ENCODE measurements at regions not wholly inside any gene's neighbourhood (a gene's known extent, or its start where the extent isn't known, plus 50 kb on each side); places are given as distances from the start of the nearest gene placed in this dataset.

DNA sequence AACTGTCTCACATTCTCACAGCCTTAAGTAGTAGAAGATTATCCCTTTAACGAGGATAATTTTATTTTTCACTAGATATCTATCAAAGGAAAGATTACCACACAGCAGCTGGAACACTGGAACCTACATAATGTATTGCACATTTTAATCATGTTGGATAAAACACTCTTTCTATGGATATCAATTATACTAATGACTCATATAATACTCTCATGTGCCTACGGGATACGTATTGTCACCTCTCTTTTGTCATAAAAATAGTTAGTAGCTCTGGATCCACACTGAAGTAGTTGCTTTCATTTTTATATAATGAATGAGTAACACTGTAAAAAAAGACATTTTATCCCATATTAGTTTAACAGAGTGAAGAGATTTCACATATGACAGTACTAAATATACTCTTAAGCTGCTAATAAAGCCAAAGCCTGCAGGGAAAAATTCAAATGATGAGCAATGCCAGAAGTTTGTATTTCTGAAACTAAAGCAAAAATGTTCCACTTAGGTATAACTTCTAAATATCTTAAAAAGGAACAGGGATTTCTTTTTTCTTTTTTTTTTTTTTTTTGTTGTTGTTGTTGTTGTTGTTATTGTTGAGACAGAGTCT, 408.7 kb upstream of the PKN2 start:
- DNase-seq, result no peak

GRCh38 chr1:88276163-88276562, 407.9 kb upstream of the PKN2 start:
- no peak for DNase-seq

- no peak for DNase-seq
Measured at GRCh38 chr1:88284066-88284465, 400.0 kb upstream of the PKN2 start.

DNA sequence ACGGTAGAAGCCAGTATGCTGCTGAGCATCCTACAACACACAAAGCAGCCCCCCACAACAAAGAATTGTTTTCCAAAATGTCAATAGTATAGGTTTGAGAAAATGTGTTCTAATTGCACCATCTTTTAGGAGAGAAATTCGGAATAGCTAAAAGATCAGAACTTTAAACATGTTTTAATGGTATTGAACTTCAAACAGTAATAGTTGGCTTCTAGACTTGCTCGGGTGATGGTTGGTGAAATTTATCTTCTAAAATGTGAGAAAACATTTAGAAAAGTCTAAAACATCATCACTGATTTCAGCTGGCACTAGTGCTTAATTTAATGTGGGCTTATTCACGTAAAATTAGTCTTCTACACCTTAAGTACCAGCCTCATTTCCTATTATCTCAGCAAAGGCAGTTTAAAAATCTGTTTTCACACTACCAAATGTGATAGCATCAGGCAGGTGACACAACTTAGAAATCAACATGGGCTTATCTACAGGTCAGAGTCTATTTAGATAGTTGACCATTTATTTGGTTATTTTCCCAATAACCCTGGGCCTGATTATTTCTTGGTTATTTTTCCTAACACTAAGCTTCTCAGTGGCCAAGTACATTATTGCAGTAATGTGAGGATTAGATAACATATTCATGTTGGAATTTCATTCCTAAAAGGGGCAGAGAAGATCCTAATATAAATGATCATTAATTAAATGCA, 399.3 kb upstream of the PKN2 start:
- no peak for DNase-seq

GRCh38 chr1:88286716-88287115, 397.4 kb upstream of the PKN2 start:
- DNase-seq, result no peak

DNA sequence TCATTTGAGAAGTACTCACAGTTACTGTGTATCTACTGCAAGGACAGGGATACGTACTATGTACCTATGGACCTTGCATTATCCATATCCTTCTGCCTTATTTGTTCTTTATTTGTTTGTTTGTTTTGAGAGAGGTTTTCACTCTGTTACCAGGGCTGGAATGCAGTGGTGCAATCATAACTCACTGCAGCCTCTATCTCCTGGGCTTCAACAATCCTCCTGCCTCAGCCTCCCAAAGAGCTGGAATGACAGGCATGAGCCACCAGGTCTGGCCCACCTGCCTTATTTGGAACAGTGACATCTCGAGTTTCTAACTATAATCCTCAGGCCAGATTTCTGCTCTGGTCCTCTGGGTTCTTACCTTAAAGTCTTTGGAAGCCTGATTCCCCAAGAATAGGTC, 395.5 kb upstream of the PKN2 start:
- DNase-seq, result no peak

DNA sequence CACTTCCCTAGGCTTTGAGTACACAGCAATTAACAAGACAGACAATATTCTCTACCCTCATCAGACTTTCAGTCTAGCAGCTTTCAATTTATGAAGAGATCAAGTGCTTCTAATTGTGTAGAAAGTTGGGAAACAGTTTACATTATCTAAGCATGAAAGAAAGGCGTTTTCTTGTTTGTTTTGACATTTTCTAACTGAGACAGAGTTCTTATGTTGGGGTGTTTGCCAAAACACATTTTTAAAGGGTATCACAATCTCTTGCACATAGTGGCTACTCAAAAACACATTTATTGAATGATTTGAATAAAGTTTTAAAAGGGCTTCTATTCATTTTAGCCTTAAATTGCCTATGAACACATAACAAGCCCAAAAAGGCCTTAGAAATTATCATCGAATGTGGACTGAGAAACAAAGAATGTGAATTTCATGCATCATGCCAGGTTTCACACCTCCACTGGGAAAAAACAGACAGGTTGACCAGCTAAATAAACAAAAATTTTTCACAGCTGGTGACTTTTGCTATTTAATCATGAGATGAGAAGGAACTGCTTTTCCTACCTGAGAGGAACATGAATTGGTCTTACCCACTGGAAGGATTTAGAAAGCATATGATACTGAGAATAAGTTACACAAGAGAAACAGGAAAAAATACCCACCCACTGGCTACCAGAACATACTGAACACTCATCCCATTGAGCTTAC, 394.5 kb upstream of the PKN2 start:
- no peak for DNase-seq

DNA sequence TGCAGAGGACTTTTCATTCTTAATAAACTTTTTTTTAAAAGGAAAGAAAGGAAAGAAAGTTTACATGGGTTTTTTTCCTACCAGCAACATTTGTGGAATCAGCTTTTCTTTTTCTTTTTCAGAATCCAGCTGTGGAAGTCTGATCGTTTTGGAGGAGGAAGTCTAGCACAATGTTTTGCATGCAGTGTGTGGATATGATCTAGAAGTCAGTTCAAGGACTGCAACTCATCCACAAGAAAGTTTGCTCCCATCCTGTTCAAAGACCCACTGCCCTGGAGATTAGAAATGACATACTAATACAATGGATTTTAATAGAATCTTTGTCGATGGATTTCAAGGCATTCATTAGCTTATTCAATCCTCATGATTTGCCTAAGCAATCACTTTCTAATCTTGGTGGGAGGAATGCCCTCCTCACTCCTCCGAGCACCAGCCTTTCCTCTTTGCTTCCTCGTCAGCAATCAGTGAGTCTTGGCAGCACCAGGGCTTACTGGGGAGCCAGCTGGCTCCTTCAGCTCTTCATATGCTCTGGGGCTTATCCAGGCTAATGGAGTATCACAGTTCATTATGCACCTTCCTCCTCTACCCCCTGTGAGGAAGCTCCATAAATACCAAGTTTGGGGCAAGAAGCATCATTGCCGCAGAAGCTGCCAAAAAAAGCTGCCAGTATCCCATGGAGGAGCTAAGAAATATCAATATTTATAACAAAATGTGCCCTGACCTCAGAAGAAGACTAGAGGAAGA, 392.3 kb upstream of the PKN2 start:
- no peak for DNase-seq

DNA sequence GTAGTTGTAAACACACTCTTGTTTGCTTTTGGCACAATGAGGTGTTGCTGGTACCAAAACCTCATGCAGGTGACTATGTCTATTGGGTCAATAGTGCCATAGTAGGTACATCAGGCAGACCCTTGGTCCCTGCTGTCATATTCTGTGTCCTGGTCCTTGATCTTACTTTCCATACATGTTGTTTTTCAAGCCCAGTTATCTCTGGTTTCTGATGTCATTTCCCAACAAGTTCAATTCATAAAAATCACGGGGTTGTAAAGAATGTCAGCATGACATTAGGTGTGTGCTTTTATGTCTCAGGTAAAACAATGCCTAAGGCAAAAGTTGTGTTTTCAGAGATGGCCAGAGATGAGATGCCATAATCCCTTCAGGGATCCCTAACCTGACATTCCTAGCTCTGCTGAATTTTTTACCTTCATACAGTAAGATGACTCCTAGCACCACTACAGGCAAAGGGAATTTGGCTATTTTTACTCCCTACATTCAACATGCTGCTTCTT, 390.3 kb upstream of the PKN2 start:
- no peak for DNase-seq

GRCh38 chr1:88296227-88296626, 387.8 kb upstream of the PKN2 start:
- DNase-seq, result no peak

DNA sequence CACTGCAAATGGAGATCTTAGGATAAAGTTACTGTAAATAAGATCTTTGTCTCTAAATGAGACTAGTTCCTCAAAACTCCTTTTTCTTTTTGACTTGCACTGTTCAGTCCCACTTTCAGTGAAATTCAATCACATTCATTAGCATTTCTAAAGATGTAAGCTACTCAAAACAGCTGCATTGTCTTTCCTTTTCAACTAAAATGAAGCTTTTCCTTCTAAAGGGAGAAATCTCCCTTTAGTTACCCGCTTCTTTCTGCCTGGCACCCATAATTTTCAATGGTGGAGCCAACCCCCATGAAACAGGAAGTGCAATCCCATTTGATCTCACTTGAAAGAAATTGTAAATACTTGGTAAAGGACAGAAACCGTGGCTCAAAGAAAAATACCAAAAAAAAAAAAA, 387.4 kb upstream of the PKN2 start:
- DNase-seq, result no peak

DNA sequence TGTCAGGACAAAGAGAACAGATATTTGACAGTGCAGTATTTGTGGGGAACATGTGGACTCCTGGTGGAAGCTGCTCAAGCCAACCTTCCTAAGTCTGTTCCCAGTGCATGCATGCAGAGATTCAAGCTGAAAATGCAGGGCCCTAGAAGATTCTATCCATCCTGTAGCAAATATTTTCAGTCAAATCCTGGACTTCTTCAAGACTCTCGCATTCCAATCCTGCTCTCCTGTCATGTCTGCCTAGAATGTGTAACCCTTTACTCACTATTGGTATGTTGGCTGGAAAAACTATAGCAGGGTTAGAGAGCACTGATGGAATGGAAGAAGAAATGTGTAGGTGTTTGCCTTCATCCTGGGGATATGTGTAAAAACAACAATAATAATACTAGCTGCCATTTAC, 385.6 kb upstream of the PKN2 start:
- no peak for DNase-seq

GRCh38 chr1:88300752-88301263, 383.3 kb upstream of the PKN2 start:
- no peak for DNase-seq

DNA sequence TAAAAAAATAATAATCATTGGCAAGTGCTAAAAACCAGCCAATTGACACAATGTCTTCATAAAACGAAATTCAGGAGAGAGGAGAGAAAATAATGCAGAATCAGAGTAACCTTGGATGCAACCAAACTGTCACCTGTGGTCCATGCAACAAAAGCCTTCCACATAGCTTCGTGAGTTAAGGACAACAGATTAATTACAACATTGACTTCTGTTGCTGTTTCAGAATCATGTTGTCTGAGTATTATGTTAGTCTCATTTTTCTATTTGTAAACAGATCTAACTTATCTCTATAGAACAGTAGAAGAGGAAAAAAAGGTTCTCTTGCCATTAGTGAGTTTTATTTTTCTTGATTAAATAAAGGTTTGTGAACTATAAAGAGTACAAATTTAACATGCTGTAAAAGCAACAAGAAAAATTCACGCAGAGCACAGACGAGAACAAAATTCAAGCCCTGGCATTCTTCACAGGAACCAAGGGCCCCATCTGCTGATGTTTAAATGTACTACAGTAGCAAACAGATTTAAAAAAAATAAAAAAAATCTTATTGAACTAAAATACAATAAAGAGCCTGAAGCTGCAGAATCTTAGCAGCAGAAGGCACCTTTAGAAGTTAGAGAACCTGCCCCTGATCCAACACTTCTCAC, 381.1 kb upstream of the PKN2 start:
- DNase-seq, result no peak

GRCh38 chr1:88311265-88311664, 372.8 kb upstream of the PKN2 start:
- no peak for DNase-seq

- DNase-seq, result no peak
Measured at GRCh38 chr1:88311907-88312306, 372.2 kb upstream of the PKN2 start.

GRCh38 chr1:88317396-88317795, 366.7 kb upstream of the PKN2 start:
- DNase-seq, result no peak

GRCh38 chr1:88318740-88319139, 365.3 kb upstream of the PKN2 start:
- no peak for DNase-seq

DNA sequence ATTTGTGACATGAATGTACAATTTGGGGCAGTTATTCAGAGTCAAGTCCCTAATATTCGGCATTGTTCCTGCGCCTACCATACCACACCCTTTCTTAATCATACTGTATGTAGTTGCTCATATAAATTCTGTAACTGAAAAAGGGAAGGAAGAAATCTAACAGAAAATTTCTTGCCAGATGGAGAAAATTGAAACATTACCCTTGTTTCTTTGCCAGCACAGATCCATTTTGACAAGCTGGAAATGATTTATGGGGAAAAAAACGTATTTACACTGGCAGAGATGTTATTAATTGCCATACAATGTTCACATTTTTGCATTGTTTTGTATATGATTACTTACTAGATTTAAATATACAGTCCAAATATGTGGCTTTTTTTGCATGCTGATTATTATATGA, 363.8 kb upstream of the PKN2 start:
- no peak for DNase-seq

DNA sequence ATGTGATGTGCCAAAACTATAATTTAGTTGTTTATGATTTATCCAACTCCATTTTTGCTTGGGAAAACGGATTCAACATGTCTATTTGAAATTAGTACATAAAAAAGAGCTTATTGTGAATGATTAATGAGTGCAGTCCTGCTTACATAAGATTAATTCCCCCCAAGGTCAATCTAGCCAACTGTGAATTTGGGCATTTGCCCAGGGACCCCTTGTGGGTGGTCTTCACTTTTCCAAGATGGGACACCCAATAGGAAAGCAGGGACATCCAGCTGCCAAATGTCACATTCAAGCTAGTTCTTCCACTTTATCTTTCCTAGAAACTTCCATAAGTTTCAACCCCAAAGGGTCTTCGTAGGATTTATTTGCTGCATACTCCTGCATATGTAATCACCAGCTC, 362.4 kb upstream of the PKN2 start:
- DNase-seq, result no peak

GRCh38 chr1:88324899-88325298, 359.2 kb upstream of the PKN2 start:
- DNase-seq, result no peak

GRCh38 chr1:88327391-88328267, 356.4 kb upstream of the PKN2 start:
- no peak for DNase-seq

Data from activated CD4-positive, alpha-beta T cell treated with anti-CD3 and anti-CD28 coated beads for 4 hours (primary cell).